Retinal pigment epithelial cell (primary cell): ENCODE measurements at regions not wholly inside any gene's neighbourhood (a gene's known extent, or its start where the extent isn't known, plus 50 kb on each side); places are given as distances from the start of the nearest gene placed in this dataset.

Experiments
- DNase-seq: peaks from one replicate; pipeline ENCODE4 v3.0.0-alpha.2; 2010; ENCODE audit warnings: low read depth
- H3K4me3 ChIP-seq: 2 replicates; pipeline ENCODE4 v1.5.1; 2011; ENCODE audit warnings: mild to moderate bottlenecking, low read length, control low read depth, moderate library complexity
- CTCF ChIP-seq: conservative IDR thresholded peaks from 2 replicates; pipeline ENCODE4 v1.5.1; 2011; ENCODE audit warnings: low read depth, low read length, control low read depth, inconsistent platforms

DNA sequence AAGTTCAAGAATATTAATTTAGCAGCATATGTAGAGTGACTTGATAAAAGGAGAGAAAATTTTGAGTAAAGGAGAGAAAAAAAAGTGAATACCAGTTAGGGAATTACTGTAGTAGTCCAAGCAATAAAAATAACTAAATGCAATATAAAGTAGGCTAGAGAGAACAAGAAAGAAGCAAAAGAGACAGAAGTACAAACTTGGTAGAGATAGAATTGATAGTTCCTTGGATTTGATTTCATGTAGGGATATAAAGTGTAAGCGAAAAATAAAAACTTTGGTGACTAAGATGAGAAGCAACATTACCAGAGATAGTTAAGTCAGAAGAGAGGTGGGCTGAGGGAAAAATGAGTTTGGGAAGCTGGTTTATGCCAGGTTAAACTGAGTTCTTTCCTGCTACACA is 252.4 kb downstream of the SEC23A start:
- DNase-seq: no peak
- H3K4me3 ChIP-seq: no peak overlapping the region
- no peak for TF ChIP-seq CTCF

DNA sequence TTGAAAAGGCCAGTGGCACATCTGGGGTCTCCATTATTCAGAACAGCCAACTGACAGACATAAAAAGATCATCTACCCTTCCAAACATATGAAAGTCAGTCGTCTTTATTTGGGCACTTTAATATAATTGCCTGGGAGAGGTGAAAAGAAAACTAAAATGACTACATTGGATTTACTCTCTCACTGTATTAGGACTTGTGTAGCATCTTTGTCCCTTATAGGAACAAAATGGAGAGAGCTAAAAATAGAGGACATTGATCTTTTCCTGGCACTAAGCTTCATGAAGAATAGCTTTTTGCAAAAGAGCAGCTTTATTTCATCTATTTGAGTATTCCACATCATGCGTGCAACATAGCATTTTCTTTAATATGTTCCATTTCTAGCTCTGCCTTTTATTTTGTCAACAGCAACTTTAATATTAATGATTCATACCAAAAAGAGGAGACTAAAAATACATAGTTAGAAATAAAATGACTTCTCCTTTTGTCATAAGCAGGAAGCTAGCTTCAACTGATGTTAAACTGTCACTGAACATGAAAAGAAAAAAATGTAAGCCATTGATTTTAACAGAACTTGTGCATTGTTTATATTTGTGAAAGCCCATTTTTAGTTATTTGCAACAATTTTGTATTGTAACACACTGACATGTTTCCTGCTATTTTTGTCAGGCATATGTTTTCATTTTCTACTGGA is 254.6 kb downstream of the SEC23A start:
- H3K4me3 ChIP-seq: no peak overlapping the region
- DNase-seq: no peak
- TF ChIP-seq CTCF: no peak

- DNase-seq: no peak
- TF ChIP-seq CTCF: no peak
- no peak overlapping the region for H3K4me3 ChIP-seq
These were observed 255.9 kb downstream of the SEC23A start for GRCh38 chr14:38847161-38847560.

GRCh38 chr14:38839694-38840365 is 263.2 kb downstream of the SEC23A start:
- H3K4me3 ChIP-seq: no peak overlapping the region
- TF ChIP-seq CTCF: no peak
- DNase-seq: no peak

DNA sequence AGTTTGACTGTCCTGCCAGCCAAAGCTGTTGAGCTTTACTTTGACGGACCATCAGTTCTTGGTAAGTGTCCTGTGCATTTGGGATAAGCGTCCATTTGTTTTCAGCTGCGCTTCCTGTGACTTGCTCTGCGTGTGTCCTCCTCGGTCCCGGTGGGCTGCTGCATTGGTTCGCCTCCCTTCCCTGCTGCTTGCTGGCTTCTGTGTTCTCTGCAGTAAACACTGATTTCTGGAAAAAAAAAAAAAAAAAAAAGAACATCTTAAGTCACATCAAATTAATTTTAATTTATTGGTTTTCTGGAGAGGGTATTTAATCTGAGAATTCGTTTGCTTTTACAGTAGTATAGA is 264.1 kb downstream of the SEC23A start:
- DNase-seq: no peak
- no peak for TF ChIP-seq CTCF
- H3K4me3 ChIP-seq: no peak overlapping the region

GRCh38 chr14:38838049-38838978 is 264.7 kb downstream of the SEC23A start:
- H3K4me3 ChIP-seq: no peak overlapping the region
- no peak for TF ChIP-seq CTCF
- DNase-seq: no peak
